H1 (cell line): ENCODE measurements at regions not wholly inside any gene's neighbourhood (a gene's known extent, or its start where the extent isn't known, plus 50 kb on each side); places are given as distances from the start of the nearest gene placed in this dataset.

Experiments
- CTCF ChIA-PET: fragments of 300-600 bp; sonication (Branson Sonifier 250); formaldehyde crosslinking; loops from one replicate; lab custom pipeline; 2021; ENCODE audit not compliant: partially characterized antibody; lab: Charles Lee
- POLR2A ChIA-PET: fragments of 300-600 bp; sonication (Branson Sonifier 250); formaldehyde crosslinking; loops from one replicate; lab custom pipeline; 2021; ENCODE audit warnings: inconsistent platforms; ENCODE audit not compliant: partially characterized antibody; lab: Charles Lee
- DNase-seq, 2 experiments: peaks; one replicate each; pipeline versions ENCODE4 v3.0.0 to v3.0.0-alpha.2; 2010 to 2022; ENCODE audit warnings: low spot score in 2 of 2, low read depth in 1 of 2, mixed read lengths in 1 of 2
- FAIRE-seq: peaks from 2 replicates; lab custom pipeline; 2011; peaks lifted over from hg19 to GRCh38; lab: Jason Lieb, UNC
- H2AFZ ChIP-seq: 2 replicates; pipeline ENCODE4 v1.8.1; 2012; ENCODE audit warnings: low read length, inconsistent platforms
- H2AK5ac ChIP-seq: 2 replicates; pipeline ENCODE4 v1.6.1; 2013; ENCODE audit warnings: low read depth, low read length
- H2BK120ac ChIP-seq: replicated peaks from 2 replicates; pipeline ENCODE3; 2013; ENCODE audit warnings: low read depth, low read length, inconsistent platforms
- H2BK12ac ChIP-seq: 2 replicates; pipeline ENCODE4 v1.6.1; 2013; ENCODE audit warnings: low read depth, low read length
- H2BK15ac ChIP-seq: 2 replicates; pipeline ENCODE4 v1.6.1; 2013; ENCODE audit warnings: low read length
- H2BK20ac ChIP-seq: 2 replicates; pipeline ENCODE4 v1.6.1; 2013; ENCODE audit warnings: low read length
- H2BK5ac ChIP-seq: 2 replicates; pipeline ENCODE4 v1.6.1; 2013; ENCODE audit warnings: low read depth, low read length
- H3K14ac ChIP-seq: 2 replicates; pipeline ENCODE4 v1.6.1; 2013; ENCODE audit warnings: inconsistent platforms; ENCODE audit not compliant: insufficient read length
- H3K18ac ChIP-seq: 2 replicates; pipeline ENCODE4 v1.6.1; 2013; ENCODE audit warnings: low read length; ENCODE audit errors: extremely low read depth
- H3K23ac ChIP-seq: 2 replicates; pipeline ENCODE4 v1.6.1; 2013; ENCODE audit warnings: inconsistent platforms; ENCODE audit not compliant: insufficient read length
- H3K23me2 ChIP-seq: 2 replicates; pipeline ENCODE4 v1.6.1; 2013; ENCODE audit warnings: low read depth, low read length
- H3K27ac ChIP-seq: 2 replicates; pipeline ENCODE4 v1.6.1; 2011; ENCODE audit warnings: low read depth, low read length, inconsistent platforms
- H3K27me3 ChIP-seq, 4 experiments: replicated peaks in 1 of 4; 1 replicate in 1 of 4; 2 replicates in 3 of 4; pipeline versions ENCODE4 v1.6.1 to v1.8.1; 2011 to 2013; ENCODE audit warnings: low read length in 3 of 4, mild to moderate bottlenecking in 3 of 4, inconsistent platforms in 2 of 4, mixed read lengths in 2 of 4, moderate library complexity in 1 of 4; ENCODE audit not compliant: control insufficient read depth in 3 of 4, insufficient read depth in 3 of 4; ENCODE audit errors: extremely low read depth in 1 of 4
- H3K36me3 ChIP-seq, 4 experiments: 2 replicates each; pipeline versions ENCODE4 v1.6.1 to v1.8.1; 2011 to 2013; ENCODE audit warnings: mild to moderate bottlenecking in 4 of 4, low read length in 3 of 4, moderate library complexity in 2 of 4, control low read depth in 1 of 4, inconsistent platforms in 1 of 4; ENCODE audit not compliant: insufficient read depth in 4 of 4, control insufficient read depth in 2 of 4
- H3K4ac ChIP-seq: replicated peaks from 2 replicates; pipeline ENCODE3; 2013; ENCODE audit warnings: low read length, low read depth, mixed read lengths, inconsistent platforms; ENCODE audit not compliant: insufficient read length
- H3K4me1 ChIP-seq, 4 experiments: replicated peaks in 1 of 4; 1 replicate in 1 of 4; 2 replicates in 3 of 4; pipeline versions ENCODE4 v1.6.1 to v1.8.1; 2011 to 2013; ENCODE audit warnings: low read length in 3 of 4, inconsistent platforms in 2 of 4, mixed read lengths in 1 of 4; ENCODE audit not compliant: insufficient read depth in 4 of 4, control insufficient read depth in 3 of 4
- H3K4me2 ChIP-seq, 2 experiments: 2 replicates each; pipeline versions ENCODE4 v1.6.1 to v1.8.1; 2011 to 2013; ENCODE audit warnings: low read depth in 2 of 2, low read length in 2 of 2, control low read depth in 1 of 2, inconsistent platforms in 1 of 2, mild to moderate bottlenecking in 1 of 2; ENCODE audit not compliant: insufficient read depth in 1 of 2
- H3K4me3 ChIP-seq, 4 experiments: fragments of 200-600, 300-600 bp in 1 of 4; sonication (generic), shearing (Covaris generic), sonication (Bioruptor Twin) in 1 of 4; 2 replicates each; pipeline versions ENCODE4 v1.5.1 to v1.8.1; 2011 to 2016; ENCODE audit warnings: low read length in 4 of 4, low read depth in 3 of 4, control low read depth in 2 of 4, inconsistent platforms in 2 of 4, mild to moderate bottlenecking in 2 of 4, mixed read lengths in 1 of 4, moderate library complexity in 1 of 4; ENCODE audit not compliant: insufficient read depth in 2 of 4; ENCODE audit errors: extremely low read depth in 1 of 4
- H3K56ac ChIP-seq: replicated peaks from 2 replicates; pipeline ENCODE3; 2013; ENCODE audit warnings: low read depth, mild to moderate bottlenecking, mixed read lengths, low read length, inconsistent platforms; ENCODE audit not compliant: insufficient read length
- H3K79me1 ChIP-seq: 2 replicates; pipeline ENCODE4 v1.6.1; 2013; ENCODE audit warnings: low read depth, low read length, control low read depth
- H3K79me2 ChIP-seq, 2 experiments: 2 replicates each; pipeline versions ENCODE4 v1.6.1 to v1.8.1; 2012 to 2013; ENCODE audit warnings: low read length in 2 of 2, mild to moderate bottlenecking in 2 of 2, inconsistent platforms in 1 of 2; ENCODE audit not compliant: insufficient read depth in 2 of 2, control insufficient read depth in 1 of 2
- H3K9ac ChIP-seq, 4 experiments: replicated peaks in 1 of 4; 1 replicate in 1 of 4; 2 replicates in 3 of 4; pipeline versions ENCODE4 v1.6.1 to v1.8.1; 2011 to 2013; ENCODE audit warnings: low read depth in 3 of 4, low read length in 3 of 4, control low read depth in 2 of 4, mild to moderate bottlenecking in 2 of 4, moderate library complexity in 2 of 4, inconsistent platforms in 1 of 4; ENCODE audit errors: extremely low read depth in 1 of 4
- H3K9me3 ChIP-seq, 2 experiments: 2 replicates each; pipeline versions ENCODE4 v1.6.1 to v1.8.1; 2012 to 2013; ENCODE audit warnings: mild to moderate bottlenecking in 2 of 2, moderate library complexity in 2 of 2, control low read depth in 1 of 2, inconsistent platforms in 1 of 2, low read depth in 1 of 2, low read length in 1 of 2, mixed read lengths in 1 of 2; ENCODE audit not compliant: insufficient read depth in 2 of 2
- H4K20me1 ChIP-seq, 2 experiments: replicated peaks in 1 of 2; 2 replicates each; pipeline versions ENCODE3 to v1.8.1; 2011 to 2013; ENCODE audit warnings: inconsistent platforms in 2 of 2, low read length in 2 of 2, mild to moderate bottlenecking in 1 of 2; ENCODE audit not compliant: insufficient read depth in 2 of 2, control insufficient read depth in 1 of 2
- H4K5ac ChIP-seq: 2 replicates; pipeline ENCODE4 v1.6.1; 2013; ENCODE audit warnings: low read length, low read depth, mixed read lengths, inconsistent platforms; ENCODE audit not compliant: insufficient read length
- H4K8ac ChIP-seq: 2 replicates; pipeline ENCODE4 v1.8.0; 2013; ENCODE audit warnings: mild to moderate bottlenecking, moderate library complexity, low read length, inconsistent platforms; ENCODE audit not compliant: insufficient read depth; ENCODE audit errors: extremely low read depth
- H4K91ac ChIP-seq: replicated peaks from 2 replicates; pipeline ENCODE3; 2013; ENCODE audit warnings: low read length, mixed read lengths, inconsistent platforms; ENCODE audit not compliant: insufficient read length
- CHD2 ChIP-seq: IDR thresholded peaks from 2 replicates; pipeline ENCODE4 v1.6.1; 2012; ENCODE audit warnings: low read length, improper control_type of control experiment
- EP300 ChIP-seq, 2 experiments: IDR thresholded peaks; 1 replicate in 1 of 2; 2 replicates in 1 of 2; pipeline ENCODE4 v1.6.1; 2011 to 2012; ENCODE audit warnings: low read depth in 2 of 2, low read length in 2 of 2, mild to moderate bottlenecking in 2 of 2, borderline replicate concordance in 1 of 2, inconsistent platforms in 1 of 2, moderate library complexity in 1 of 2
- GTF2F1 ChIP-seq: IDR thresholded peaks from 2 replicates; pipeline ENCODE4 v1.6.1; 2012; ENCODE audit warnings: low read depth, low read length, improper control_type of control experiment, borderline replicate concordance
- POLR2AphosphoS5 ChIP-seq: IDR thresholded peaks from 2 replicates; pipeline ENCODE4 v1.6.1; 2011; ENCODE audit warnings: low read depth, low read length
- WGBS, 2 experiments: shearing (Covaris generic) in 1 of 2; methylation state at CpG; one replicate each; pipeline versions ENCODE4 v1.1.6 to v1.1.7; 2013 to 2015; ENCODE audit warnings: low lambda C conversion rate in 2 of 2, mixed read lengths in 2 of 2, inconsistent platforms in 1 of 2, low coverage in 1 of 2, missing lambda C conversion rate in 1 of 2; ENCODE audit not compliant: insufficient replicate concordance in 2 of 2, insufficient coverage in 1 of 2, insufficient read length in 1 of 2; ENCODE audit errors: extremely low coverage in 1 of 2, missing lambda C conversion rate in 1 of 2; 5-methylcytosine and 5-hydroxymethylcytosine counted together

DNA sequence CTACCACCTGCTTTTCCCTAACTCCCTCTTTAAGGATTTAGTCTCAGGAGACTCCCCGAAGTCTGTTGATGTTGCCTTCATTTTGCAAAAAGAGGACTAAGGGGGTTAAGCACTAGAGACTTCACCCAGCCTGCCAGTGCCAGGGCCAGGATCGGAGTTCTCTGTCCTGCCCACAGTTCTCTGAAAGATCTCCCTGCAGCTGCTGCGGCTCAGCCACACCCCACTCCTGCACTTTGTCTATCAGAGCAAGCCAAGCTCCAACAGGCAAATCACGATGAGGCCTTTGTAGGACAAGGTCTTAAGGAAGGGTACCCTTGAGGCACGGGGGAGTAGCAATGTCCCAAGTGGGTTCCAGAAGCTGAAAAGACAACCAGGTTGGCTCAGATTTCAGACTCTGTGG, 148.8 kb upstream of the EGLN3 start:
- Histone ChIP-seq H3K9me3 (no peaks in the 10 kb centered on the region), H3K4ac (no peak overlapping the region), H3K18ac (no peak overlapping the region), H3K79me2 (no peaks in the 10 kb centered on the region), H2BK120ac (no peak overlapping the region), H3K79me1 (no peaks in the 10 kb centered on the region), H3K27me3 (no peaks in the 10 kb centered on the region), H3K27ac (no peak overlapping the region), H3K23me2 (no peaks in the 10 kb centered on the region), H3K36me3 (no peaks in the 10 kb centered on the region), H2AK5ac (no peak overlapping the region), H4K8ac (no peak overlapping the region), H4K20me1 (no peaks in the 10 kb centered on the region), H3K9ac (no peak overlapping the region), H4K91ac (no peak overlapping the region), H2BK12ac (no peak overlapping the region), H3K23ac (no peak overlapping the region), H3K56ac (no peak overlapping the region), H4K5ac (no peak overlapping the region), H3K4me2 (no peak overlapping the region), H2AFZ (no peak overlapping the region), H3K4me3 (no peak overlapping the region), H3K14ac (no peak overlapping the region), H2BK15ac (no peak overlapping the region), H3K4me1 (no peaks in the 10 kb centered on the region), H2BK20ac (no peak overlapping the region), H2BK5ac (no peak overlapping the region)
- ChIA-PET POLR2A (no interaction called here), CTCF (interaction anchor here (1.4 to 6.4 kb wide), 6 partner anchors 19 to 264 kb away, joined by 3 to 88 read pairs (median 8); no protein-coding TSS in a partner anchor)
- no peak for DNase-seq
- 93% methylated on average over 5 of the region's 5 CpGs; no CpG with 5 or more reads in 1 of the 2 experiments for WGBS, 2 experiments
- no peak for FAIRE-seq
- TF ChIP-seq EP300 (IDR thresholded peaks at IDR 0.05; ENCODE audit: borderline replicate concordance in 1 of 2, low read depth in 2 of 2, low read length in 2 of 2) (no peak), GTF2F1 (no peak), POLR2AphosphoS5 (no peak), CHD2 (no peak)
